GM12874 (cell line): ENCODE measurements at regions not wholly inside any gene's neighbourhood (a gene's known extent, or its start where the extent isn't known, plus 50 kb on each side); places are given as distances from the start of the nearest gene placed in this dataset.

Source experiments
- CTCF ChIP-seq: IDR thresholded peaks from 2 replicates; pipeline ENCODE4 v1.5.1; 2011; ENCODE audit warnings: low read depth, mild to moderate bottlenecking, control low read depth, low read length, moderate library complexity; ENCODE audit not compliant: insufficient read depth

GRCh38 chr4:177769155-177769554 is 326.9 kb upstream of the AGA start:
- TF ChIP-seq CTCF = no peak

GRCh38 chr4:177770776-177771175 is 328.5 kb upstream of the AGA start:
- TF ChIP-seq CTCF = no peak

- TF ChIP-seq CTCF = no peak
These were observed 329.4 kb upstream of the AGA start for GRCh38 chr4:177771645-177772044.

- no peak for TF ChIP-seq CTCF
These were observed 336.4 kb upstream of the AGA start for GRCh38 chr4:177778623-177779022.

GRCh38 chr4:177785000-177785399 is 342.8 kb upstream of the AGA start:
- TF ChIP-seq CTCF = no peak

- TF ChIP-seq CTCF = no peak
These were observed 347.4 kb upstream of the AGA start for GRCh38 chr4:177789610-177790009.

- no peak for TF ChIP-seq CTCF
These were observed 349.0 kb upstream of the AGA start for GRCh38 chr4:177791188-177791587.

GRCh38 chr4:177796841-177797240 is 354.6 kb upstream of the AGA start:
- TF ChIP-seq CTCF = no peak
